GM12891 (cell line): ENCODE measurements at regions not wholly inside any gene's neighbourhood (a gene's known extent, or its start where the extent isn't known, plus 50 kb on each side); places are given as distances from the start of the nearest gene placed in this dataset.

Source experiments
- DNase-seq: peaks from one replicate; pipeline ENCODE4 v3.0.0; 2011; ENCODE audit warnings: low spot score; ENCODE audit not compliant: insufficient read length
- FAIRE-seq: peaks from 2 replicates; lab custom pipeline; 2011; peaks lifted over from hg19 to GRCh38; lab: Jason Lieb, UNC
- PAX5 ChIP-seq: IDR thresholded peaks from 2 replicates; pipeline ENCODE4 v1.6.1; 2011; ENCODE audit warnings: low read length, moderate library complexity, mild to moderate bottlenecking; ENCODE audit not compliant: insufficient read depth, severe bottlenecking
- POLR2A ChIP-seq: IDR thresholded peaks from 2 replicates; pipeline ENCODE4 v1.6.1; 2011; ENCODE audit warnings: low read depth, low read length, control low read depth
- POLR2AphosphoS5 ChIP-seq: IDR thresholded peaks from 2 replicates; pipeline ENCODE4 v1.6.1; 2011; ENCODE audit warnings: low read depth, low read length, control low read depth
- POU2F2 ChIP-seq: IDR thresholded peaks from 2 replicates; pipeline ENCODE4 v1.6.1; 2011; ENCODE audit warnings: low read depth, mild to moderate bottlenecking, control low read depth, low read length, moderate library complexity
- SPI1 ChIP-seq: IDR thresholded peaks from 2 replicates; pipeline ENCODE4 v1.6.1; 2011; ENCODE audit warnings: low read depth, low read length, control low read depth
- TAF1 ChIP-seq: IDR thresholded peaks from 2 replicates; pipeline ENCODE4 v1.6.1; 2011; ENCODE audit warnings: low read depth, low read length, control low read depth

GRCh38 chr1:242877743-242878142 is 353.2 kb upstream of the PLD5 start:
- no peak for FAIRE-seq
- no peak for DNase-seq
- no peak for TF ChIP-seq POLR2A

- TF ChIP-seq SPI1: no peak
- no peak for TF ChIP-seq TAF1
- TF ChIP-seq PAX5: no peak
- no peak for TF ChIP-seq POLR2A
- TF ChIP-seq POLR2AphosphoS5: no peak
- TF ChIP-seq POU2F2: no peak
- FAIRE-seq (no peak), DNase-seq (no peak)
Measured at GRCh38 chr1:242877229-242877628, 352.7 kb upstream of the PLD5 start.

GRCh38 chr1:242876030-242876429 is 351.5 kb upstream of the PLD5 start:
- no peak for DNase-seq
- TF ChIP-seq TAF1 (no peak), POLR2A (no peak), SPI1 (no peak), POLR2AphosphoS5 (no peak), POU2F2 (no peak), PAX5 (no peak)
- FAIRE-seq: no peak

- FAIRE-seq (no peak), DNase-seq (no peak)
- TF ChIP-seq POLR2AphosphoS5: no peak
- TF ChIP-seq PAX5: no peak
- no peak for TF ChIP-seq TAF1
- no peak for TF ChIP-seq POU2F2
- no peak for TF ChIP-seq SPI1
- TF ChIP-seq POLR2A: no peak
Measured at GRCh38 chr1:242873661-242874060, 349.2 kb upstream of the PLD5 start.

- DNase-seq (no peak), FAIRE-seq (no peak)
- no peak for TF ChIP-seq POLR2A
- no peak for TF ChIP-seq SPI1
- TF ChIP-seq PAX5: no peak
- TF ChIP-seq POU2F2: no peak
- TF ChIP-seq TAF1: no peak
- TF ChIP-seq POLR2AphosphoS5: no peak
Measured at GRCh38 chr1:242872521-242872920, 348.0 kb upstream of the PLD5 start.

GRCh38 chr1:242871471-242872030 is 347.1 kb upstream of the PLD5 start:
- FAIRE-seq: no peak
- DNase-seq: no peak
- TF ChIP-seq POLR2AphosphoS5 (no peak), SPI1 (no peak), POLR2A (no peak)

- TF ChIP-seq POLR2AphosphoS5 (no peak), PAX5 (no peak), SPI1 (no peak), TAF1 (no peak), POU2F2 (no peak), POLR2A (no peak)
- no peak for FAIRE-seq
- DNase-seq: no peak
Measured at GRCh38 chr1:242870966-242871365, 346.5 kb upstream of the PLD5 start.

- no peak for FAIRE-seq
- TF ChIP-seq POU2F2 (no peak), POLR2AphosphoS5 (no peak), TAF1 (no peak), POLR2A (no peak), PAX5 (no peak), SPI1 (no peak)
Measured at GRCh38 chr1:242856289-242856688, 331.8 kb upstream of the PLD5 start.

GRCh38 chr1:242854466-242854865 is 330.0 kb upstream of the PLD5 start:
- TF ChIP-seq POU2F2: no peak
- TF ChIP-seq PAX5: no peak
- TF ChIP-seq TAF1: no peak
- TF ChIP-seq SPI1: no peak
- TF ChIP-seq POLR2AphosphoS5: no peak
- no peak for TF ChIP-seq POLR2A
- FAIRE-seq (no peak), DNase-seq (no peak)

More at GRCh38 chr1:242856289-242856688, 331.8 kb upstream of the PLD5 start:
- DNase-seq: no peak

GRCh38 chr1:242847390-242847993 is 323.0 kb upstream of the PLD5 start:
- TF ChIP-seq SPI1: no peak
- TF ChIP-seq PAX5: no peak
- TF ChIP-seq POU2F2: no peak
- no peak for TF ChIP-seq TAF1

More at GRCh38 chr1:242847390-242847993, 323.0 kb upstream of the PLD5 start:
- no peak for FAIRE-seq
- no peak for DNase-seq
